HG02588 (cell line): ENCODE measurements at regions not wholly inside any gene's neighbourhood (a gene's known extent, or its start where the extent isn't known, plus 50 kb on each side); places are given as distances from the start of the nearest gene placed in this dataset.

Experiments
- ATAC-seq: cut with Tn5 transposase; IDR thresholded peaks from one replicate; pipeline ENCODE4 v1.9.1; 2021; ENCODE audit warnings: mild to moderate bottlenecking, moderate library complexity; ENCODE audit not compliant: unreplicated experiment

GRCh38 chr2:155830351-155830750 lies 502.2 kb downstream of the NR4A2 start:
- ATAC-seq, result no peak

GRCh38 chr2:155825876-155826275 lies 506.6 kb downstream of the NR4A2 start:
- no peak for ATAC-seq

- peak; percentile 74 for ATAC-seq
These were observed 516.7 kb downstream of the NR4A2 start for GRCh38 chr2:155815851-155816250.

- no peak for ATAC-seq
These were observed 517.2 kb downstream of the NR4A2 start for GRCh38 chr2:155815275-155815674.

GRCh38 chr2:155810411-155810810 lies 522.1 kb downstream of the NR4A2 start:
- ATAC-seq, result no peak

GRCh38 chr2:155802888-155803287 lies 529.6 kb downstream of the NR4A2 start:
- ATAC-seq, result no peak

GRCh38 chr2:155792666-155793065 lies 539.9 kb downstream of the NR4A2 start:
- ATAC-seq, result no peak

- no peak for ATAC-seq
These were observed 562.0 kb downstream of the NR4A2 start for GRCh38 chr2:155770516-155770915.

- ATAC-seq, result no peak
These were observed 566.0 kb downstream of the NR4A2 start for GRCh38 chr2:155766342-155767115.

- ATAC-seq, result no peak
These were observed 577.0 kb downstream of the NR4A2 start for GRCh38 chr2:155755481-155755880.

GRCh38 chr2:155748131-155748530 lies 584.4 kb downstream of the NR4A2 start:
- ATAC-seq, result no peak

GRCh38 chr2:155747531-155747930 lies 585.0 kb downstream of the NR4A2 start:
- ATAC-seq, result no peak

GRCh38 chr2:155733091-155733853 lies 599.2 kb downstream of the NR4A2 start:
- ATAC-seq, result no peak

GRCh38 chr2:155730804-155731203 lies 601.7 kb downstream of the NR4A2 start:
- ATAC-seq, result no peak

- ATAC-seq, result no peak
These were observed 605.2 kb downstream of the NR4A2 start for GRCh38 chr2:155727187-155727895.

- ATAC-seq, result no peak
These were observed 610.2 kb downstream of the NR4A2 start for GRCh38 chr2:155722290-155722689.

GRCh38 chr2:155715705-155716104 lies 616.8 kb downstream of the NR4A2 start:
- ATAC-seq, result no peak

GRCh38 chr2:155714983-155715382 lies 617.5 kb downstream of the NR4A2 start:
- no peak for ATAC-seq

- ATAC-seq, result no peak
These were observed 624.5 kb downstream of the NR4A2 start for GRCh38 chr2:155708071-155708470.

- no peak for ATAC-seq
These were observed 628.6 kb downstream of the NR4A2 start for GRCh38 chr2:155703917-155704316.

GRCh38 chr2:155703048-155703447 lies 629.5 kb downstream of the NR4A2 start:
- no peak for ATAC-seq

- ATAC-seq, result no peak
These were observed 630.8 kb downstream of the NR4A2 start for GRCh38 chr2:155701721-155702120.
